ENCODE measurements at regions not wholly inside any gene's neighbourhood (a gene's known extent, or its start where the extent isn't known, plus 50 kb on each side); places are given as distances from the start of the nearest gene placed in this dataset.
"Not testable (repeated sequence)": the region's sequence is repeated elsewhere in the genome, so short reads cannot be mapped to it uniquely, and the experiment has no call there.

DNA sequence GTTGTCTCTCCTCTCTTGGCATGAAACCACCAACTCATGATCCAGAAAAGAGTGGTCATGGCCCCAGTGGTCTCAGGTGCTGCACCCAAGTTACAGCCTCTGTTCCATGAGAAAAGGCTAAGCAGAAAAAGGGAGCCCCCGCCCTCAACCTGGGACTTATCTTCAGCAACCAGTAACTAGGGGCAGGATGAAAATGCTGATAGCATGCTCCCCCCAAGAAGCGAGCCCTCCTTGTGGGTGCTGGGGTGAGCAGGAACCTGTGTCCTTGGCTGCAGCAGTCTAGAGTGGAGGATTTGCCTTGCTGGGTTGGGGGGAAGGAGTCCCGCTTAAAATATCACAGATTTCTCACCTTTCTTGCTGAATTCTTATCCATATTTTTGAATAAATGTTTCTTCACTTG is 490.0 kb downstream of the SUCLG1 start:
- DNase-seq (ENCODE audit: low spot score), result no peak

DNA sequence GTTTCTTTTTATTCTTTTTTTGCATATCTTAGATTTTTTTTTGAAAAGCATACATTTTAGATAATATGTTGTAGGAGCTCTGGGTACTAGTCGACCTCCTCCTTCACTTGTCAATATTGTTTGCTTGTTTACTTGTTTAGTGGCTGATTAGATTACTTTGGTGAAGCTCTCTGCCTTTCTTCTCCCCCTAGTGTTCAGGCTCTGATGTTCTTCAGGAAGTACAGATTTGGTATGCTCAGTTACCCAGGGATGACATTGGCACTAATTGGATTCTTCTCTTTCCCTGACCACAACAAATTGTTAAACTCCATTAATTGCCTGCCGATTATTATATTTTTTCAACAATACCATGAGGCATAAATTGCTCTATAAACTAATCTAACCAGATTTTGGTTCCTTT is 491.2 kb downstream of the SUCLG1 start:
- no peak for DNase-seq (ENCODE audit: low spot score)

DNA sequence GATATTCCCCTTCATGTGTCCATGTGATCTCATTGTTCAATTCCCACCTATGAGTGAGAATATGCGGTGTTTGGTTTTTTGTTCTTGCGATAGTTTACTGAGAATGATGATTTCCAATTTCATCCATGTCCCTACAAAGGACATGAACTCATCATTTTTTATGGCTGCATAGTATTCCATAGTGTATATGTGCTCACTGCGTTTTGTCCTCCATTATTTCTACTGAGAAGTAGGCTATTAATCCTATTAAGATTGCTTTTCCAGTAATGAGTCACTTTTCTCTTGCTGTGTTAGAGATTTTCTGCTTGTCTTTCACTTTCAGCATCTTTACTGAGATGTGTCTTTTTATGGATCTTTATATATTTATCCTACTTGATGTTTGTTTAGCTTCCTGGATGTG is 492.1 kb downstream of the SUCLG1 start:
- DNase-seq (ENCODE audit: low spot score), result not testable (repeated sequence)

DNA sequence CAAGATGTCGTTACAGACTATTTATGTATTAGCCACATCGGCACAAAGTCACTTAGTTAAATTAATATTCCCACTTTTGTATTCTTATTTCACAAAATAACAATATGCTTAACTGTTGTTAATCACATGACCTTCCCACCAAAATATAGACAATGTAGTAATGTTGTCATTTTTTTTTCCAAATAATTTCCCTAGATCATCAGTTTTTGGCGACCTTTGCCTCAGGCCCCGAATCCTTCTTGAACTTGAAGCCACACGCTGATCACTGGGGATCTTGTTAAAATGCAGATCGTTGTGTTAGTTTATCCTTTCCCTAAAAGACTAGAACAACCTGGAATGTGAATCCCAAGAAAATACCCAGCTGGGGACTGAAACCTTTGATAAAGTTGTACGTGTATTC is 497.6 kb downstream of the SUCLG1 start:
- DNase-seq (ENCODE audit: low spot score), result no peak

DNA sequence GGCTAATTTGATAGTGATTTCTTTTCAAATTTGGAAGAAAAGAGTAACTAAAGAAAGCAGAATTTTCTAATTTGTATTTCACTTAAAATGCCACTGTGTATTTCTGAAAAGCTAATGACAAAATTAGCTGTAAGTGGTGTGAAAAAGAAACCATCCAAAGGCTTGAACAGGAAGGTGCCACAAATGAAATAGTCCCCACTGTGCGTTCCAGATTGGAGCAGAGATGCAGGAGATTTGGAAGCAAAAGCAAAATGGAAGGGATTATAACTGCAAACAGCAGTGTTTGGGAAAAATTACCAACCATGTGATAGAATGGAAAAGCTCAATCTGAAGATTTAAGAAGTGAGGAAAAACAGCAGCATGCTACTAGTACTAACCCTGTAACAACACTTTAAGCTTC is 498.7 kb downstream of the SUCLG1 start:
- DNase-seq (ENCODE audit: low spot score), result no peak

DNA sequence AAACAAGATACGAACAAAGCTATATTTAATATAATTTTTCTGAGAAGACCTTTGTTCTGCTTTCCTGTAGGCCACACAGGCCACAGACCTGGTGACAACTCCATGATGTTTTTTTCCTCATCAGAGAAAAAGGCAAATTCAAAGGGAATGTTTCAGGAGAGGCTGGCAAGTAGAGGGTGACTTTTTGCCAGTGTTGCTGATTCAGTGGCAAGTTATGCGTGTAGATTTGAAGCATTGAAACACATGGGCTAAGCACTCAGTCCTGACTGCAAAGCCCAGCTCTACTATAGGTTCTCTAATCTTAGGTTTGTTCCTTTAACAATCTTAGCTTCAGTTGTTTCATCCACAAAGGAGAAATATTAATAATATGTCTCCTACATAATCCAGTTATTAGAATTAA is 499.8 kb downstream of the SUCLG1 start:
- DNase-seq (ENCODE audit: low spot score), result no peak

DNA sequence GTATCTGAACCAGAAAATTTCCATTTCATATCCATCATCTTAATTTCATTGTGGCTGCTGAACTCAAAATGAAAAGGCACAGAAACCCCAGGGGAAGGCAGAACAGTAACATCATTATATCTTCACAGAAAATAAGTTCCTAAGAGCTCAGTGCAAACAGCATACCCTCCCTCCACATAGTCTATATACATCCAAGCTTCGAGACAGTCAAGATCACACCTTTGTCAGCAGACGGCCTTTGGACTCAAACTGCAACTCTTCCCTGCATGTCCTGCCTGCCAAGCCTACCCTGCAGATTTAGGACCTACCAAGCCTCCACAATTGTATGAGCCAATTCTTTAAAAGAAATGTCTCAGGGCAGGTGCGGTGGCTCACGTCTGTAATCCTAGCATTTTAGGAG is 502.1 kb downstream of the SUCLG1 start:
- DNase-seq (ENCODE audit: low spot score), result no peak

DNA sequence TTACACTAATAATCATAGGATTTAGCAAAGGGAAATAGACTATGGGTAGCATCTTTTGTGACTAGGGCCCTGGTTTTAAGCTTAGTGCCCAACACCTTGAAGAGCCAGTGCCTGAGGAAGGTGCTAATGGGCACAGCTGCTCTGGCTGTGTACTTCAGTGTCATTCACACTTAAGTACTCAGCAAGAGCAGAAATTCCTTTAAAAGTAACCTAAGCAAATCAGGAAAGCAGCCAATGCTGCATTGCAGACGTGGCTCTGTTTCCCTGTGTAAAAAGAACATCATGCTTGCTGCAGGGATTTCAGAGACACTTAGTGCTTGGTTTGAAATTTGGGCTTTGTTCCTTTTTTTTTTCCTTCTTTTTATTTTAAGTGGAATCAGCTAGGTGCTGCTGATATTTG is 505.4 kb downstream of the SUCLG1 start:
- no peak for DNase-seq (ENCODE audit: low spot score)

DNA sequence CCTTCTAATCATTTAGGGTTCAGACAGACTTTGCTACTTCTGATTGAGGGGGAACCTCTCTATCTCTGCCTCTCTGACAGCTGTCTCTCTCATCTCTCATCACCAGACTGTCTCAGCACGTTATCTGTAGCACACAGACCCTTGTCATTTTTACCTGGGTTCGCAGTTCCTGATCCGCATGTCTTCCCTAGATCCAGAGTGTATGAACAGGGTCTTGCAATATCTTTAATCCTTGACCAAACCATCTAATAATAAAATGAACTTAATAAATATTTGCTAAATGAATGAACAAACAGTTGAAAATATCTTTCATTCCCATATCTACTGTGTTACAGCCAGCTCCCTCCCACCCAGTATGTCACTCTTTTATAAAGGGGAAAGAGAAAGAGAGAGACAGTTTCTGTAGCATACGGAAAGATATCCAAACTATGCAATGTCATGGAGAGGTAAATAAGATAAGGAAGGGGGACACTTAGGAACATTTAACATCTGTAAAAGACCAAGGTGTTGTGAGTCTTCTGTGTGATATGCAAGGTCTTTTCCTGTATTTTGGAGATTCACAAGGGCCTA is 507.6 kb downstream of the SUCLG1 start:
- no peak for DNase-seq (ENCODE audit: low spot score)

DNA sequence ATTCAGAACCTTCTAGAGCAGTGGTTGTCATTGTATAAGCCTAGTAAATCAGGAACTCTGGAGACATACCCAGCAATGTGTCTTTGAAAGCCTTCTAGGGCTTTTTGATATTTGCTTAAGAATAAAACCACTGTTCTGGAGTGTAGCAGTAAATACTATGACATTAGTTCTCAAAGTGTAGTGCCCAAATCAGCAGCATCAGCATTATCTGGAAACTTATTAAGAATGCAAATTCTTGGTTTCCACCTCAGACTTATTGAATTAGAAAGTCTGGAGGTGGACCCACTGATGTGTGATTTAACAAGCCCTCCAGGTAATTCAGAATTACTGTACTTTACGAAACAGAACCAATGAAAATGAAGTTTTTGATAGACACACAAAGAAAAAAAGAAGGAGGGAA is 509.7 kb downstream of the SUCLG1 start:
- no peak for DNase-seq (ENCODE audit: low spot score)

DNA sequence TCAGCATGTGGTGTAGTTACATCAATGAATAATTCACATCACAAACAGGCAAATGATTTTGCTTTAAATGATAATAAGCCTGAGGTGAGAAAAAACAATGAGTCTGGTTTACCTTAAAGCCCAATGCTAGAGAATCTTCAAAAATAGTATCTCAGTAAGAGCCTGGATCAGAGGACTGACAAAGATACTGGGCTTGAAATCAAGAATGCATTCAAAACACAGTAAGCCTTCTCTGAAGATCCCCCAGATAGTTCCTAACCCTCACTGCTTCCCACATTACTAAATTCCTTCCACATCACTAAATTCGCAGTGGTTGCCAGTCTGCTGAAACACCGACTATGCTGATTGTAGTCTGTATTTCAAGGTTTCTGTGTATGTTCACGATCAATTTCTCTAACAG is 514.9 kb downstream of the SUCLG1 start:
- no peak for DNase-seq (ENCODE audit: low spot score)

DNA sequence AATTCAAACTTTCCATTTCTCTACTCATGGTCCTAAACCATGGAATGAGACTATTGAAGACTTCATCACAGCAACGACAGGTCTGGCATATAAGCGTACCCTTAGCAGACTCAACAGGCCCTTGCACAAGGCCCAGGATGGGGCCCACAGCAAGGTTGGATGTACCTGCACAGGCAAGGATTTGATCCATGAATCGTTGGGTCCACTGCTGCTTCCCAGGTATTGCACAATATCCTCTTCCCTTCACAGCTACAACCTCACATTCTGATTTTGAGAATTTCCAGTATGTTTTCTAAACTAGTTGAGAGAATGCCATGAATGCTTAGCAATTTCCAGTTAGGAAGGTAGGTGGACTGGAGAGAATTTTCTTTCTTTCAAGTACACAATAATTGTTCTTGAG is 515.8 kb downstream of the SUCLG1 start:
- DNase-seq (ENCODE audit: low spot score), result no peak

DNA sequence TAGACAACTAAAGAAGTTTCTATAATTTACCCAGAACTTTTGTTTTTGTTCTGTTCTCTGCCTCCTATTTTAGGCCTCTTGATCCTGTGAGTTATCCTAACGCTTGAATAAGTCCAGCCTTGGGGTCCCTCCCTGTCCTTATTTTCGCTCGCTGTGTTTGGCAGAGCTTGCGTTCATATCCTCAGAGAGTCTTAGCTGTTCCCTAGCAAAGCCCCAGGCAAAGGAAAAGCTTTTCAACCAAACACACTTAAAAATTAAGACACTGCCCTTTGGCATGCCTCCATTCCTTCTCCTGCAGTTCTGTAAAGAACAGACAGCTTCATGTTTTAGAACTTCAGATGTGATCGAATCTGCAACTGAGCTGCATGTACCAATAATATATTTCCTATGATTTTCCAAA is 517.2 kb downstream of the SUCLG1 start:
- DNase-seq (ENCODE audit: low spot score), result no peak

DNA sequence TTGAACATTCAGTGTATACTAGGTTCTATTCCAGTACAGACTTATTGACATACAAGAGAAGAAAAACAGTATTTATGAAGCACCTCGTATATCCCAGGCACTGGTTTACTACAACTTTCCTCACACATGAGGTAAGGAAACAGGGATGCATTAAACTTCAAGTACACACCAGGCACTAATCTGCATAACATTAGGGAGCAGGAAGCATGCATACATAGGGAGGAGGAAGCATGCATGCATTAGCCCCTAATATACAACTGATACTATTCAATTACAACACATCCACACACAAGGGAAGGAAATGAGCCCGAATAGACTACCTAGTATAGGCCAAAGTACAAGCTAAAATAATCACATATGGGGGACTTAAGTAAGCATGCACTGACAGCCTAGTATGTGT is 525.3 kb downstream of the SUCLG1 start:
- DNase-seq (ENCODE audit: low spot score), result no peak

DNA sequence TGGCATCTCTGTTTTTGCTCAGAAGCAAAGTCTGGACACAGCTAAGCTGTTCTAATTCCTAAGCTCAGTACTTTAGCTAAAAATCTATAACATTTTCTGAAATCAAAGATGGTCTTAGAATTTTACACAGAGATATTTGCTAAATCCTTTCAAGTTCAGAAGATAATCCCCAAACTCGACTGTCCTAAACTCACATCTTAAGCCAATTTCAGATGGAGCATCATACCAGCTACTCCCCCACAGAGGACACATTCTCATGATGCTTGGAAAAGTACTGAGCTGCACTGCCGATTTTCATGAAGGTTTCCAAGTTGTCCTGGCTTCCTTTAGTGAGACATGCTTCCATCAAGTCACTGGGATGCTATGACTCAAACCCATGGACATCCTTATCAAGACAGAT is 535.5 kb downstream of the SUCLG1 start:
- DNase-seq (ENCODE audit: low spot score), result no peak

DNA sequence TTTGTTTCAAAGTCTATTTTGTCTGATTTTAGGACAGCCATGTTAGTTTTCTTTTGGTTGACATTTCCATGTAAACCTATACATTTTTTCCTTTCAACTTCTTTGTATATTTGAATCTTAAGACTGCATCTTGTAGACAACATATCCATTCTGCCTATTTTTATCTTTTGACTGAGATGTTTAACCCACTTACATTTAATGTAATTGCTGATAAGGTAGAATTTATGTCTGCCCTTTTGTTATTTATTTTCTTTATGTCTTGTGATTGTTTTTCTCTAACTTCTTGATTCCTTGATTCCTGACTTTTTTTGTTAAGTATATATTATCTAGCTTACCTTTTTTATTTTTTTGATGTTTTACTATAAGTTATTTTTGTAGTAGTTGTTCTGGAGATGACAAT is 542.5 kb downstream of the SUCLG1 start:
- DNase-seq (ENCODE audit: low spot score), result no peak

DNA sequence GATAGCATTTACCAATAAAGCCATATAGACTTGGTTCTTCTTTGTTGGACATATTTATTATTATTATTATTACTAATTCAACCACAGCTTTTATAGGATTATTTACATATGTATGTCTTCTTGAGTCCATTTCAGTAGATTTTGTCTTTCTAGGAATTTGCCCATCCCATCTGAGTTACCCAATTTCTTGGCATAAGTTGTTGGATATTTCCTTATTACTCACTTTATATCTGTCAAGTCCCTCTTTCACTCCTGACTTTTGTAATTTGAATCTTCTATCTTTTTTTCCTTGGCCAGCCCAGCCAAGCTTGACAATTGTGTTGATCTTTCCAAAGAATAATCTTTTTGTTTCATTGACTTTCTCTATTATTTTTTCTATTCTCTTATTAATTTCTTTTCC is 543.7 kb downstream of the SUCLG1 start:
- DNase-seq (ENCODE audit: low spot score), result no peak

DNA sequence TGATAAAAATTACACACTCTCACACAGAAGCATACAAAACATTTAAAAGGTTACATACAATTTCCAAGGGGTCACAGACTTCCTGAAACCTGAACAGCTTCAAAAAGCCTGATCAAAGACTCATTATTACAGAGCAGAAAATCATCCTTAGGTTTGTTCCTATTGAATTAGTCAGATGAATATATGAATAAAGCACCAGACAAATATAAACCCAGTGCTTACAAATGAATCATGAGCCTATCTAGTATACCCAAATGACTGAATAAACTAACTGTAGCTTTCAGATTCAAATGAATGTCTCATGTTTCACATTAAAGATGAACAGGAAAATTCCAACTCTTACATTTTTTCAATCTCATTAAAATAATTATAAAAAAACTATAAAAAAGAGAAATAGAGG is 550.3 kb downstream of the SUCLG1 start:
- DNase-seq (ENCODE audit: low spot score), result no peak

DNA sequence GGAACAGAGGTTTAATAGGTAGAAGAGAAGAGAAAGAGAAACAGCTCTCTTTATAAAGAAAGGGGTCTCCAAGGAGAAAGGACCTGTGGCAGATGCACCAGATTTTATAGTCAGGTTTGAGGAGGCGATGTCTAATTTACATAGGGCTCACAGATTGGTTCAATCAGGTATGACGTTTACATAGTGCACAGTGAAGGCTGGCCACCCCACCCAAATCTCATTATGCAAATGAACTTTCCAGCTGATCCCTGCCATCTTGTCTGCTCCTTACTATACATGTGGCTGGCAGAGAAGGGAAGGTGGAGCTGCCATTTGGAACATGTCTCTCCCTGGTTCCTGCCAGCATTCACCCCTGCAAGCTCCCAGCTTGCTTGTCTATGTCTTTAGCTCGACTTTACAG is 557.8 kb downstream of the SUCLG1 start:
- DNase-seq (ENCODE audit: low spot score), result no peak

DNA sequence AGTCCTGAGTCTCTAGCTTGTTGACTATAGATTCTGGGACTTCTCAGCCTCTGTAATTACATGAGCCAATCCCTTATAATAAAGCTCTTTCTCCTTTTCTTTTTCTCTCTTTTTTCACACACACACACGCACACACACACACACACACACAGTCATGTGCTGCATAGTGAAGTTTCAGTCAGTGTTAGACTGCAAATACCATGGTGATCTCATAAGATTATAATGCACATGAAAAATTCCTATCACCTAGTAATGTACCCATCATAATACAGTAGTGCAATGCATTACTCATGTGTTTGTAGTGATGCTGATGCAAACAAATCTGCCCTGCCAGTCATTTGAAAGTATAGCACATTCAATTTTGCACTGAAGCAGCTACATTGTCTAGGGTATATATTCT is 558.2 kb downstream of the SUCLG1 start:
- DNase-seq (ENCODE audit: low spot score), result no peak

DNA sequence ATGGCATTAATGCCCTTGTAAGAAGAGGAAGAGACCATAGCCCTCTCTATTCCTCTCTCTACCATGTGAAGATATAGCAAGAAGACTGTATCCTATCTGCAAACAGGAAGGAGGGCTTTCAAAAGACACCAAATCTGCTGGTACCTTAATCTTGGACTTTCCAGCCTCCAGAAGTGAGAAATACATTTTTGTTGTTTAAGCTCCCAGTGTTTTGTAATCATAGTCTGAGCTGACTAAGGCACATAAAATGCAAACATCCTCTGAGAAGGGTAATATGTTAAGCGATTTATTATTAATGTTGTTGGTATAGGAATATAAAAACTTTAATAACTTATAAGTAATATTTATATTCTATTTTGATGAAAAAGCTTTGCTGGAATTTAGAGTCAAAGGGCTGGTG is 559.8 kb downstream of the SUCLG1 start:
- DNase-seq (ENCODE audit: low spot score), result no peak

DNA sequence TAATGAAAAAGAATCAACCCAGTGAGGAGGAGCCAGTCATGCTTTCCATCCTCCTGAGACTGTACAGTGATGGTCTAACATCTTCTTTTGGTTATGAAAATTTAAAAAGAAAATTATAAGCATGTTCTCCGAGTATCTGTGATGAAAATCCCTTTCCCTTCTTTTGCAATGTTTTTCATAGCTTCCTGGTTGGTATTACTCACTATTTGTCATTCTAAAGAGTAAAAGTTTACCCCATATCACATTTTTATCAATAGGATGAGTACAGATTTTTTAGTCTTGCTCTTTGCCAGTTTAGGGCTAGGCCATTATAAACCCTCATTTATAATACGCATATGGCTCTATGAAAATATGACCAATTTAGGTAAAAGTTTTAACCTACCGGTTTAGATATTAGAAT is 564.1 kb downstream of the SUCLG1 start:
- no peak for DNase-seq (ENCODE audit: low spot score)

DNA sequence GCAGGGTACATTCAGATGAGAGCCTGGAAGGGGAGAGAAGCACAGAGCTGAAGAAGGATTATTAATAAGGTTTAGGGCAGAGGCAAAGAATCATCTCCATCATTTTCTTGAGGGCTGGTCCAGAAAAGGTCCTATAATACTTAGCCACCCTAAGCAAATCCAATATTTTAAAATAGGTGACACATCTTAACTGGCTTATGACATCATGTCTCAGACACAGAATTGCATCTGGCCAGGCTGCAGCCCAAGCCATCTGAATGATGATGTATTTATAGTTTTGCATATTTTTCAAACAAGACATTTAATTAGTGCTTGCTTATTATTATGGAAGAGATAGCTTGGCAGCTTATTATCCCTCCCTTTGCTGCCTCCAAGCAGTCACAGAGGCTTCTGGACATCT is 571.3 kb downstream of the SUCLG1 start:
- no peak for DNase-seq (ENCODE audit: low spot score)

DNA sequence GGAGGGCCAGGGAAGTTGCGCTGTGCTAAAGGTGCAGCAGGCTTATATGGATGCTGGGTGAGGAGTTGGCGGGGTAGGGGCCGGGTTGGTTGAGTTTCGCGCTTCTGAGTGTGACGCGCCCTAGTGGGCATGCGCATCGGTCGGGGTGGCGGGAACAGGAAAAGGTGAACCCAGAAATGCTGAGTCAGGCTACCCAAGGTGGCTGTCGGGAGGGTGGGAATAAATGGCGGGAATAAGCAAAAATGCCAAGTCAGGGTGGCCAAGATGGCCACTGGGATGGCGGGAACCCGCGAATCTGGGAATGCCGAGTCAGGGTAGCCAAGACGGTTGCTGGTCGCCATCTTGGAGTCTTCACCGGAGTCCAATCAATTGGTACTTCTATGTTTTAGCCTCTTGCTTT is 580.0 kb downstream of the SUCLG1 start:
- DNase-seq (ENCODE audit: low spot score), result no peak

DNA sequence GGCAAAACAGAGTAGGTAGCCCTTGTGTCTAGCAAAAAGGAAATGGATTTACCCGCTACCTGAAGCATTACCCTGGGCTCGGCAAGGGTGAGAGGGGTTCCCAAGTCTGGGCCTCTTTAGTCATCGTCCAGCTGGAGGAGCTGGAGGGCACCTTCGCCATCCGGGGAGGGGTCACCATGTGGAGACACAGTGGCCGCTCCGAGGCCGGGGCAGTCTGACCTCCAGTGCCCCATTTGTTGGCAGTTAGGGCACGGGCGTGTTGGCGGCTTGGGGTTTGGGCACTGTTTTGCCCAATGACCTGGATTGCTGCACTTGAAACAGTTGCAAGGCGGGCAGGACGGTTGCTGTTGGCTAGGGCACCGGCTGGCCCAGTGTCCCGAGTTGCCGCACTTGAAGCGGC is 581.8 kb downstream of the SUCLG1 start:
- not testable (repeated sequence) for DNase-seq (ENCODE audit: low spot score)

Measured in CD4-positive, alpha-beta T cell treated with Interleukin-15 for 4 hours (primary cell).